ENCODE measurements at regions not wholly inside any gene's neighbourhood (a gene's known extent, or its start where the extent isn't known, plus 50 kb on each side); places are given as distances from the start of the nearest gene placed in this dataset.

DNA sequence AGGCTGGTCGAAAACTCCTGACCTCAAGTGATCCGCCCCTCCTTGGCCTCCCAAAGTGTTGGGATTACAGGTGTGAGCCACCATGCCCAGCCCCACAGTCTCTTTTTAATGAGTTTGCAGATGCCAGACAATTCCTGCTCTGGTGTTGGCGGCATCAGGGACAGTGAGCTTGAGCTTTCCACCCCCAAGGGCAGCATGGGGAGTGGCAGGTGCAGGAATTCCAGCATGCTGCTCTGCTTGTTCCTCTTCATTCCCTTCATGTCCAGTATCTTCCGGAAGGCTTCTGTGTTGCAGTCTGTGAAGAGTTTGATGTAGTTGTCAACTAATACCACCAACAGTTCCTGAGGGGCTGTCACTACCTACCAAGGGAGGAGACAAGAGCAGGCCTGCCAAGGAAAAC, 137.3 kb downstream of the SS18 start:
- H3K9me3 ChIP-seq (replicated peaks; ENCODE audit: control insufficient read depth, insufficient read depth, low read length) = no peaks in the 10 kb centered on the region
- H3K9ac ChIP-seq (replicated peaks; ENCODE audit: extremely low read depth, insufficient read depth, low read length) = no peak overlapping the region
- no peaks in the 10 kb centered on the region for H4K20me1 ChIP-seq (replicated peaks; ENCODE audit: control insufficient read depth, extremely low read depth, insufficient read depth, low read length)
- BruUV-seq (replicated peaks) = no TSS peak
- H3K9me1 ChIP-seq (replicated peaks; ENCODE audit: control insufficient read depth, extremely low read depth, insufficient read depth, low read length) = no peaks in the 10 kb centered on the region
- H3K36me3 ChIP-seq (ENCODE audit: control insufficient read depth in 2 of 2, extremely low read depth in 1 of 2, insufficient read depth in 2 of 2, low read length in 2 of 2) = no peaks in the 10 kb centered on the region
- H3K27me3 ChIP-seq (ENCODE audit: control insufficient read depth in 2 of 2, insufficient read depth in 2 of 2, low read length in 2 of 2) = no peaks in the 10 kb centered on the region
- DNase-seq (ENCODE audit: low read depth, low spot score) (no peak), FAIRE-seq (no peak)
- intact Hi-C loops (cut with micrococcal nuclease) (no loop called here), dilution Hi-C loops (cut with MboI; ENCODE audit: extremely low pct_ligation_motif_present, low sequenced_read_pairs) (no loop called here)
- CTCF ChIA-PET = no interaction called here
- H3K4me3 ChIP-seq (replicated peaks in 1 of 3; ENCODE audit: insufficient read depth in 1 of 3, low read depth in 1 of 3, low read length in 3 of 3) = no peak overlapping the region
- no peak overlapping the region for H3K27ac ChIP-seq (ENCODE audit: insufficient read depth, low read depth, low read length)
- POLR2A ChIA-PET = no interaction called here
- no peaks in the 10 kb centered on the region for H3K4me1 ChIP-seq (ENCODE audit: control insufficient read depth, extremely low read depth, insufficient read depth, low read length)
- no peak overlapping the region for H3K4me2 ChIP-seq (ENCODE audit: insufficient read depth, low read length)
- TF ChIP-seq GATA2 (IDR thresholded peaks at IDR 0.05; ENCODE audit: insufficient read depth, insufficient read length, low read depth, low read length) (no peak), FOS (IDR thresholded peaks at IDR 0.05; ENCODE audit: borderline replicate concordance, insufficient read depth, low read length) (no peak), POLR2AphosphoS5 (IDR thresholded peaks at IDR 0.05; ENCODE audit: insufficient read depth, low read depth, low read length) (no peak), MYC (IDR thresholded peaks at IDR 0.05; ENCODE audit: low read depth, low read length) (no peak), EZH2 (IDR thresholded peaks at IDR 0.05; ENCODE audit: borderline replicate concordance, low read depth, low read length, severe bottlenecking) (no peak), JUN (IDR thresholded peaks at IDR 0.05; ENCODE audit: borderline replicate concordance, insufficient read depth, insufficient read length, low read depth) (no peak), POLR2A (IDR thresholded peaks at IDR 0.05; ENCODE audit: low read depth, low read length) (no peak)
- TF ChIP-seq, protein P1, sequence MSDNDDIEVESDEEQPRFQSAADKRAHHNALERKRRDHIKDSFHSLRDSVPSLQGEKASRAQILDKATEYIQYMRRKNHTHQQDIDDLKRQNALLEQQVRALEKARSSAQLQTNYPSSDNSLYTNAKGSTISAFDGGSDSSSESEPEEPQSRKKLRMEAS (IDR thresholded peaks at IDR 0.05; ENCODE audit: insufficient read depth, insufficient read length) = no peak
- TF ChIP-seq, protein P2, sequence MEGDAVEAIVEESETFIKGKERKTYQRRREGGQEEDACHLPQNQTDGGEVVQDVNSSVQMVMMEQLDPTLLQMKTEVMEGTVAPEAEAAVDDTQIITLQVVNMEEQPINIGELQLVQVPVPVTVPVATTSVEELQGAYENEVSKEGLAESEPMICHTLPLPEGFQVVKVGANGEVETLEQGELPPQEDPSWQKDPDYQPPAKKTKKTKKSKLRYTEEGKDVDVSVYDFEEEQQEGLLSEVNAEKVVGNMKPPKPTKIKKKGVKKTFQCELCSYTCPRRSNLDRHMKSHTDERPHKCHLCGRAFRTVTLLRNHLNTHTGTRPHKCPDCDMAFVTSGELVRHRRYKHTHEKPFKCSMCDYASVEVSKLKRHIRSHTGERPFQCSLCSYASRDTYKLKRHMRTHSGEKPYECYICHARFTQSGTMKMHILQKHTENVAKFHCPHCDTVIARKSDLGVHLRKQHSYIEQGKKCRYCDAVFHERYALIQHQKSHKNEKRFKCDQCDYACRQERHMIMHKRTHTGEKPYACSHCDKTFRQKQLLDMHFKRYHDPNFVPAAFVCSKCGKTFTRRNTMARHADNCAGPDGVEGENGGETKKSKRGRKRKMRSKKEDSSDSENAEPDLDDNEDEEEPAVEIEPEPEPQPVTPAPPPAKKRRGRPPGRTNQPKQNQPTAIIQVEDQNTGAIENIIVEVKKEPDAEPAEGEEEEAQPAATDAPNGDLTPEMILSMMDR (IDR thresholded peaks at IDR 0.05; ENCODE audit: extremely low read depth in 1 of 2, insufficient read depth in 1 of 2, low read depth in 1 of 2, low read length in 2 of 2) = no peak
- H3K79me2 ChIP-seq (ENCODE audit: control insufficient read depth, insufficient read depth, low read length) = no peaks in the 10 kb centered on the region
- no peak overlapping the region for H2AFZ ChIP-seq (ENCODE audit: low read depth, low read length)
